Activated naive CD4-positive, alpha-beta T cell treated with anti-CD3 and anti-CD28 coated beads, Interleukin-2, amount 10 ng/mL, durations not matched to agents 7 days and 5 days (primary cell): ENCODE measurements at regions not wholly inside any gene's neighbourhood (a gene's known extent, or its start where the extent isn't known, plus 50 kb on each side); places are given as distances from the start of the nearest gene placed in this dataset.

ENCODE experiments used
- CTCF ChIA-PET: fragments of 350-600 bp; sonication (Branson Sonifier 250); formaldehyde crosslinking; loops from one replicate; lab custom pipeline; 2021; ENCODE audit warnings: antibody characterized with exemption; lab: Charles Lee
- DNase-seq: peaks from one replicate; pipeline ENCODE4 v3.0.0-alpha.2; 2020
- H3K27ac Mint-ChIP-seq: one replicate; pipeline ENCODE4 v1.8.0; 2021; ENCODE audit warnings: mild to moderate bottlenecking, moderate library complexity, mixed read lengths
- H3K27me3 Mint-ChIP-seq: one replicate; pipeline ENCODE4 v1.8.0; 2021; ENCODE audit warnings: mild to moderate bottlenecking, mixed read lengths
- H3K36me3 Mint-ChIP-seq: one replicate; pipeline ENCODE4 v1.8.0; 2021; ENCODE audit warnings: mixed read lengths
- H3K4me1 Mint-ChIP-seq: one replicate; pipeline ENCODE4 v1.8.0; 2021; ENCODE audit warnings: mixed read lengths
- H3K4me3 Mint-ChIP-seq: one replicate; pipeline ENCODE4 v1.8.0; 2021; ENCODE audit warnings: mild to moderate bottlenecking, moderate library complexity, mixed read lengths
- H3K9me3 Mint-ChIP-seq: one replicate; pipeline ENCODE4 v1.8.0; 2021; ENCODE audit warnings: mixed read lengths

DNA sequence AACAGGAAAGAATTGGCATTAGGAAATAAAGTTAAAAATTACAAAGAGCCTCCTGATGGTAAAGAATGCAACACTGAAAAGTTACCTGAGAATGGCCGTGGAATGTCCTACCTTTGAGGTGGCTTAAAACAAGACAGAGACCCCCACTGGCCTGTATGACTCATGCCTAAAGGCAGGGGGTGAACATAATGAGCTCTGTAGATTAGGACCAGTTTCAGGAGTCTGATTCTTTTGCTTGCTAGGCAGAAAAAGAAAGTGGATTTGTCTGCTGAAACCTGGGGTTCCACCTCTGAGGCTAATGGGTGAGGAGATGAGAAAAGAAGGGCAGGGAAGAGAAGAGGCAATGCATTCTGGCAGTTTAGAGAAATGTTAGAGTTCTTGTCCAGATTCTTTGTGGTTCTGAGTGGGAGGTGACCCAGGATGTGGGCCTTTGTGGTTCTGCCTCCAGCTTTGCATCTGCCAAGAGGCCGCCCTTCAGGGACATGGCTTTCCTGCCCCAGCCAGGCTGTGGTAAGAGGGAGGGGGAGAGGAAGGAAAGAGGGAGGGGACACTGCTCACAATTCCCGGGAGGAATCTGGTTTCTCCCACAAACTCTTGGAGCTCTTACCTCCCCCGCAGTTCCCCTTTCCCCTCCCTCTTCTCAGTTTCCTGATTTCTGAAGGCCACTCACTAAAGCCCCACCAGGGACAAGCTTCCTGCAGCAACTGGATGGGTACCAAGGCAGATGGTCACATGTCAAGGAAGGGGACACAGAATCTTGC is 109.6 kb downstream of the EFNB1 start:
- no peak overlapping the region for H3K4me3 Mint-ChIP-seq
- H3K36me3 Mint-ChIP-seq: no peaks in the 10 kb centered on the region
- no peak for DNase-seq
- no peak overlapping the region for H3K27ac Mint-ChIP-seq
- H3K9me3 Mint-ChIP-seq: no peaks in the 10 kb centered on the region
- peaks cover 5% of the 10 kb centered on the region for H3K4me1 Mint-ChIP-seq
- CTCF ChIA-PET: no interaction called here
- H3K27me3 Mint-ChIP-seq: peaks cover 6% of the 10 kb centered on the region

- Mint-ChIP-seq H3K36me3 (no peaks in the 10 kb centered on the region), H3K4me1 (peaks cover 5% of the 10 kb centered on the region), H3K27ac (no peak overlapping the region), H3K27me3 (peaks cover 6% of the 10 kb centered on the region), H3K4me3 (no peak overlapping the region), H3K9me3 (no peaks in the 10 kb centered on the region)
- DNase-seq: no peak
- CTCF ChIA-PET: no interaction called here
Observed at GRCh38 chrX:68937581-68937980, 108.8 kb downstream of the EFNB1 start.

GRCh38 chrX:68936608-68937007 is 107.8 kb downstream of the EFNB1 start:
- no peak overlapping the region for H3K27ac Mint-ChIP-seq
- CTCF ChIA-PET: no interaction called here
- peaks cover 6% of the 10 kb centered on the region for H3K27me3 Mint-ChIP-seq
- no peak for DNase-seq
- no peaks in the 10 kb centered on the region for H3K36me3 Mint-ChIP-seq
- H3K4me3 Mint-ChIP-seq: no peak overlapping the region
- peaks cover 5% of the 10 kb centered on the region for H3K4me1 Mint-ChIP-seq
- no peaks in the 10 kb centered on the region for H3K9me3 Mint-ChIP-seq

DNA sequence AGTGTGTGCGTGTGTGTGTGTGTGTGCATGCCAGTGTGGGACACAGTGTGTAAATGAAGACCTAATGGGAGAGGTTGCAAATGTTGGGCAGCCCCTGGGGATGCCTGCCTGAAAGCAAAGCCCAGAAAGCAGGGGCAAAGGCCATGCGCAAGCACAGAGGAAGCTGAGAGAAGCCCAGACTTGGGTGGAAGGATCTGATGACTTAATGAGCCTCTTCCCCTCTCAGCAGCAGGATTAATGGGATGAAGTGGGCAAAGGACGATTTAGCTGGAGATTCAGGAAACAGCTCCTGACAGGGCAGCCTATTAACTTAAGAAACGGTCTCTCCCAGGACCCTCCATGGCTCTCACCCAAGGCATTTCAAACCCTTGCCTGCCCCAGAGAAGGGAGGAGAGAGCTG is 107.3 kb downstream of the EFNB1 start:
- CTCF ChIA-PET: no interaction called here
- Mint-ChIP-seq H3K4me3 (no peak overlapping the region), H3K4me1 (peaks cover 5% of the 10 kb centered on the region)

DNA sequence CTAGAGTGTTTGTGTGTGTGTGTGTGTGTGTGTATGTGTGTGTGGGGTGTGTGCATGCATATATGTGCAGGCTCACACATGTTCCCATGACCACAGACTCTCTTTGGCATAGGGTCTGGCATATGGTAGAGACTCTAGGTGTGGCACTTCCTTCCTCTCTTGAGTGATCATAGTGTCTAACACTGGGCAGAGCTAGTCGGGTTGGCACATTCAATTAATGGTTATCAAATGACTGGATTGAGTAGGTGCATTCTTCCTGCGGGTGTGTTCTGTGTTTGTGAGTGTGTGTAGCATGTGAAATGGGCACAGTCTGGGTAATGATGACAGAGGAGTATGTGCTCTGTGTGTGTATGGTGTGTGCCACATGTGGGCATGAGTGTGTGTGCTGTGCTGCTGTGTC is 106.5 kb downstream of the EFNB1 start:
- H3K4me3 Mint-ChIP-seq: no peak overlapping the region
- no peak for DNase-seq
- CTCF ChIA-PET: no interaction called here

More for the DNA sequence above, 107.3 kb downstream of the EFNB1 start:
- Mint-ChIP-seq H3K9me3 (no peaks in the 10 kb centered on the region), H3K27me3 (peaks cover 6% of the 10 kb centered on the region), H3K27ac (no peak overlapping the region), H3K36me3 (no peaks in the 10 kb centered on the region)
- DNase-seq: no peak

DNA sequence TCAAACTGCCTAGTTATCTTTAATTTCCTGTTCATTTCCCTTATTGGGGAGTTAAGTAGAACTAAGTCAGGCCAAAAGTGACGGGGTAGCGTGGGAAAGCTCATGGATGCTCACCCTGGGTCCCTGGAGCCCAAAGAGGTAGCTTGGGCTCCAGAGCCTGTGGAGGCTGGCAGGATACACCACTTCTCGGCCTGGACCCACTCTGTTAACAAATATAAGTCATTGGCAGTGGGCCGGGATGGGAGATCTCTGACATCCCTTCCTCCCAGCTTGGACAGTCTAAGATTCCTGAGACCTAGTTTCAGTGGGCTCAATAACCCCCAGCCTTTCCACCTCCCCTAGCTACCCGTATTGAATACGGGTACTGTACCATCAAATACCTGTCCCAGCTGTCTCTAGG is 106.1 kb downstream of the EFNB1 start:
- H3K4me1 Mint-ChIP-seq: peaks cover 5% of the 10 kb centered on the region
- H3K27me3 Mint-ChIP-seq: peaks cover 3% of the 10 kb centered on the region
- no peak overlapping the region for H3K27ac Mint-ChIP-seq
- CTCF ChIA-PET: no interaction called here
- H3K9me3 Mint-ChIP-seq: no peaks in the 10 kb centered on the region
- no peak for DNase-seq
- H3K4me3 Mint-ChIP-seq: no peak overlapping the region
- H3K36me3 Mint-ChIP-seq: no peaks in the 10 kb centered on the region

More for the DNA sequence above, 106.5 kb downstream of the EFNB1 start:
- no peak overlapping the region for H3K27ac Mint-ChIP-seq
- peaks cover 6% of the 10 kb centered on the region for H3K27me3 Mint-ChIP-seq
- H3K9me3 Mint-ChIP-seq: no peaks in the 10 kb centered on the region
- H3K4me1 Mint-ChIP-seq: peaks cover 5% of the 10 kb centered on the region
- no peaks in the 10 kb centered on the region for H3K36me3 Mint-ChIP-seq

DNA sequence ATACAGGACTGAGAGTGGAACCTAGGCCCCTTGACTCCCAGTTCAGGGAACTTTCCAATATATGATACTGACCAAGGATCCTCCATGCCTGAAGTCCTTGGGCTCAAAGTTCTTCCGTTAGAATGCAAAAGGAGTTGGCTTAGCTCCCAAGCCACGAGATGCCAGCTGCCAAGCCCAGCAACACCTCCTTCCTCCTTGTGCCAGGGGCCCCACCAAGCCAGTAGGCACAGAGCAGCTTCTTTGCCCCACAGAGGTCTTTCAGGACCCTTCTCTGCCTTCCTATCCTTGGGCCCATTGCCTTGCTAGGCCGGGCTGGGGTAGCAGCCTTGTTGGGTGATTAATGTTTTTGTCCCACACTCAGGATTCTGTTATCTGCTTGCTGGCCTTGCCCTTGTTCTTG is 105.6 kb downstream of the EFNB1 start:
- Mint-ChIP-seq H3K36me3 (no peaks in the 10 kb centered on the region), H3K4me3 (no peak overlapping the region), H3K9me3 (no peaks in the 10 kb centered on the region), H3K4me1 (peaks cover 5% of the 10 kb centered on the region), H3K27ac (no peak overlapping the region), H3K27me3 (peaks cover 3% of the 10 kb centered on the region)
- DNase-seq: no peak
- CTCF ChIA-PET: no interaction called here

GRCh38 chrX:68932611-68933010 is 103.8 kb downstream of the EFNB1 start:
- CTCF ChIA-PET: no interaction called here
- no peaks in the 10 kb centered on the region for H3K9me3 Mint-ChIP-seq
- H3K36me3 Mint-ChIP-seq: no peaks in the 10 kb centered on the region
- H3K27ac Mint-ChIP-seq: no peak overlapping the region
- peaks cover 3% of the 10 kb centered on the region for H3K27me3 Mint-ChIP-seq
- peaks cover 5% of the 10 kb centered on the region for H3K4me1 Mint-ChIP-seq
- H3K4me3 Mint-ChIP-seq: no peak overlapping the region
- DNase-seq: no peak

DNA sequence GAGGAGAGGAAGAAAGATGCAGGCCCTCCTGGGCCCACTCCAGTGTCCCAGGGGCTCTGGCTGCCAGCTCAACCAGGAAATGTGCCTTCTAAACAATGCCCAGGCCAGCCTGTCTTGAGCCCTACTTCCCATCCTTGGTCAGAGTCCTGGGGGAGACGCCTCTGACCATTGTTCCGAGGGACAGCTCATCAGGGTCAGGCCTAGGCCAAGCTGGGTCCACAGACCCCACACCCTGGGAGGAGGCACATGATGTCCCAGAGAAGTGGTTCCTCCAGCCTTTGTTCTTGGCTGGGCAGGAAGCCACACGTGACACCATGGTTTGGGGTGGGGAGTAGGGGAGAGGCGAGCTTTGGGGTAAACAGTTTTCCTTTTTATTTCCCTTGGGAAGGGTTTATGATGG is 102.5 kb downstream of the EFNB1 start:
- DNase-seq: no peak
- H3K27ac Mint-ChIP-seq: no peak overlapping the region
- H3K27me3 Mint-ChIP-seq: peaks cover 1% of the 10 kb centered on the region
- no peaks in the 10 kb centered on the region for H3K9me3 Mint-ChIP-seq
- no peak overlapping the region for H3K4me3 Mint-ChIP-seq
- no peaks in the 10 kb centered on the region for H3K36me3 Mint-ChIP-seq
- peaks cover 5% of the 10 kb centered on the region for H3K4me1 Mint-ChIP-seq
- CTCF ChIA-PET: no interaction called here

DNA sequence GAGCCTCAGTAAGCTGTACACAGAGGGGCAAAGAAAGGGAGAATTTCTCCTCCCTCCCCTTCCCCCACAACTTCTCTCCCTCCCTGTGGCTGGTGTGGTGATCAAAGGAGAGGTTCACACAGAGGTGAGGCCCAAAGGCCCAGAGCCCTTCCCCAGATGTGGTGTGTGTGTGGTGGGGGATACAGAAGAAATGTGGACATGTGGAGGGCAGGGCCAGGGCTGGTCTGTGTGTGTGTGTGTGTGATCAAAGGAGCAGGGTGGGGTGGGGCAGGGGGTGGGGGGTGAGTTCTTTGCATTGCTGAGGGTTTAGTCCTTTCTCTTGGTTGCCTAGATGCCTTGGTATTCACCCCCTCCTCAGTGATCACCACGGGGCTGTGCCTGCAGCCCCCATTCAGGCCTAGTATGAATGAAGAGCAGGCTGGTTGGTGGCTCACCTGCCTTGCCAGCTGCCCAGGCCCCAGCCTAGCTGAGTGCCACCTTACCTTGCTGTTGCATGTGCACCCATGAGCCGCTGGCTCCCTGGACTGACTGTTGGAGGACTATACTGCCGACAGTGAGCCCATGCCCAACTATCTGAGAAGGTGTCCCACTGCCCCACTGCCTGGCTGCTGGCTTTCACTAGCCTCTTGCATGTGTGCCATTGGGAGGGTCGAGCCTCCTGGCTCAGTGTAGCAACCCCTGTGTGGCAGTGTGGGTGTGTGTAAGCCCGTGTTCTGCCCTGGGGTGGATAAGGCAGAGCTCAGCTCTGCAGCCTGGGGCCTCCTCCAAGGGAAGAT is 101.9 kb downstream of the EFNB1 start:
- Mint-ChIP-seq H3K27ac (no peak overlapping the region), H3K27me3 (no peaks in the 10 kb centered on the region), H3K9me3 (no peaks in the 10 kb centered on the region), H3K4me1 (peaks cover 5% of the 10 kb centered on the region), H3K4me3 (no peak overlapping the region), H3K36me3 (no peaks in the 10 kb centered on the region)
- CTCF ChIA-PET: no interaction called here
- DNase-seq: no peak

DNA sequence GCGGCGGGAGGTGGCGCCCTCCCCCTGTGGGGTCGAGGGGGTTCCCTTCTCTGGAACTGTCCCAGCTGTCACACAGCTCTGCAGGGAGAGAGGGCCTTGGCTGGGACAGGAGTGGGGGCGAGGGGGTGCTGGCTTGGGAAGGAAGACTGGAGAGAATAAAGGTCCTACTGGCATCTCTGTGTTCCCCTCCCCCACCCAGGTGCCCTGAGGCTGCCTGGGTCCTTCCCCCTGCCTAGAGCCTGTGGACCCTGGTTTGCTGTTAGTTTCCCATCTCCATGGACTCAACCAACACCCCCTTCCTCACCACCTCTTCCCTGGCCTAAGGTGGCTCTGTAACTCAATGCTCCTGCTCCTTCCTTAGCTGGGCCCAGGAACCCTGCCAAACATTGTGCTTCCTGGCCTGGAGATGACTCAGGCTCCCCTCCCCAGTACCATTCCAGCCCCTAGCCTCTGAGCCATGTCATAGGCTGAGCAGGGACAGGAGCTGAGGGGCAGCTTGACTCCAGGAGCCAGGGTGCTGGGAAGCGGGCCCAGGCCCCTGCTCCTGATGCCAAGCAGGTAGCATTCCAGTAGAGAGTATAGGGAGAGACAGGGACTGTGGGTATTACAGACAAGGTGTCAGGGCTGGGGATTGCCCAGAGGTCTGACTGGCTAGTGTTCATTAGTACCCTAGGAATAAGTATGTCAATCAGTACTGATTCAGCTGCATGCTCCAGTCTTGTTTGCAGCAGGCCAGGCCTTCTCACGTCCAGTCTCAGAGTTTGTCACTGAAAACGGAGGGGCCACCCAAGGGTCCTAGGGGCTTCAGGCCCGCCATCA is 100.7 kb downstream of the EFNB1 start:
- Mint-ChIP-seq H3K4me3 (no peak overlapping the region), H3K4me1 (no peaks in the 10 kb centered on the region), H3K36me3 (no peaks in the 10 kb centered on the region), H3K9me3 (no peaks in the 10 kb centered on the region), H3K27me3 (no peaks in the 10 kb centered on the region), H3K27ac (no peak overlapping the region)
- no peak for DNase-seq
- CTCF ChIA-PET: interaction anchor here (1.0 kb wide), 1 partner anchor 102 kb away, joined by 3 read pairs; no protein-coding TSS in a partner anchor

DNA sequence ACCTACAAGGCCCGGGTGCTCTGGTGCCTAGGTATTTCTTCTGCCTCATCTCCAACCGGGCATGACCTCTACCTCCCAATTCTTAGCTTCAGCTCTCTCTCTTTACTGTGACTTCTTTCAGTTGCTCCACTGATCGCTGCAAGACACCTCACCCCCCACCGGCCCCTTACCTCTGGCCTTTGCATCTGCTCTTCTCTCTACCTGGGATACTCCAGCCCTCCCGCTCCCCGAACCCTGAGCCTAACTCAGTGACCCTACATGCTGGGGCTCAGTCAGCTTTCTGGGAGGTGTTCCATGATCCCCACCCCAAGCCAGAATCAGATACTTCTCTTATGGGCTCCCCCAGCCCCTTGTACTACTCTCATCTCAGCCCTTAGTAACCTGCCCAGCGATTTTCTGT is 99.6 kb downstream of the EFNB1 start:
- CTCF ChIA-PET: interaction anchor here (1.0 kb wide), 1 partner anchor 101 kb away, joined by 3 read pairs; no protein-coding TSS in a partner anchor

GRCh38 chrX:68927178-68927577 is 98.4 kb downstream of the EFNB1 start:
- no peak overlapping the region for H3K27ac Mint-ChIP-seq

More for the DNA sequence above, 99.6 kb downstream of the EFNB1 start:
- no peak for DNase-seq
- Mint-ChIP-seq H3K4me3 (no peak overlapping the region), H3K36me3 (no peaks in the 10 kb centered on the region), H3K27me3 (no peaks in the 10 kb centered on the region), H3K27ac (no peak overlapping the region), H3K9me3 (no peaks in the 10 kb centered on the region), H3K4me1 (no peaks in the 10 kb centered on the region)

GRCh38 chrX:68923147-68923546 is 94.3 kb downstream of the EFNB1 start:
- Mint-ChIP-seq H3K4me3 (no peak overlapping the region), H3K36me3 (no peaks in the 10 kb centered on the region), H3K27me3 (no peaks in the 10 kb centered on the region), H3K4me1 (no peaks in the 10 kb centered on the region), H3K27ac (no peak overlapping the region), H3K9me3 (no peaks in the 10 kb centered on the region)
- DNase-seq: no peak
- CTCF ChIA-PET: no interaction called here

More at GRCh38 chrX:68927178-68927577, 98.4 kb downstream of the EFNB1 start:
- CTCF ChIA-PET: no interaction called here
- Mint-ChIP-seq H3K36me3 (no peaks in the 10 kb centered on the region), H3K4me3 (no peak overlapping the region), H3K9me3 (no peaks in the 10 kb centered on the region), H3K4me1 (no peaks in the 10 kb centered on the region), H3K27me3 (no peaks in the 10 kb centered on the region)
- DNase-seq: no peak
